ENCODE measurements at regions not wholly inside any gene's neighbourhood (a gene's known extent, or its start where the extent isn't known, plus 50 kb on each side); places are given as distances from the start of the nearest gene placed in this dataset.

DNA sequence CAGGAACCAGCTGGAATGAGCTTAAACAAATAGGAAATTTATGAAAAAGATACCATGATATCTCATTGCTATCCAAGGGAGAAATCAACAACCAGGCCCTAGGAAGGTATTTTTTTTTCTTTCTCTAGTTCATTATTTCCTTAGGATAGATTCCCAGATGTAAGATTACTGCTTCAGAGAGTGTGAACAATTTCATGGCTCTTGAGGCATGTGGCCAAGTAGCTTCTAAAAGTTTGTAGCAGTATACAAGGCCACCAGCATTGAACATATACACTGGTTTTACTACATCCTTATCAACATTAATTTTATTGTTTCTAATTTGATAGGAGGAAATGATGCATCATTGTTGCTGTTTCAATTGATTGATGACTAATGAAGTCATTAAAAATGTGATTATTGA, 201.2 kb downstream of the SREK1 start:
- Histone ChIP-seq H3K4me3 (ENCODE audit: insufficient read depth, low read depth, low read length) (no peak overlapping the region), H3K36me3 (ENCODE audit: control insufficient read depth, insufficient read depth, low read length) (no peaks in the 10 kb centered on the region), H3K27ac (ENCODE audit: insufficient read depth, low read depth, low read length, poor library complexity, severe bottlenecking) (no peak overlapping the region)

DNA sequence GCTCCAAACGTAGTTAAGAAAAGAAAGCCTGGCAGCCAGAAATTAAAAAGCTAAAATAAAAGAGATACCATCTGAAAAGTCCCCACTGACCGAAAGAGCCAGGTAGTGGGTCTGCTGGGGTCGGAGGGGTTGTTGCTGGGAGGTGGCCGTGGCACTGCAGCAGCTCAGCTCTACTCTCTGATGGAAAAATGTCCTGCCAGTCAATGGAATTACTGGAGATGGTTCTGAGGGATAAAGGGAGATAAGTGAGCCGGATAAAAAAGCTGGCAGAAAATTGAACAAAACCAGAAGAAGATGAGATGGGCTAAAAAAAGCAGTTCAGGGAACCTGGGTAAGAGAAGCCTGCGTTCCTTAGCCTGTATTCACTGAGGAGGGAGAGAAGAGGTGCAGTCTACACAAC, 202.8 kb downstream of the SREK1 start:
- Histone ChIP-seq H3K9me3 (ENCODE audit: control insufficient read depth, low read length) (no peaks in the 10 kb centered on the region), H3K27ac (ENCODE audit: insufficient read depth, low read depth, low read length, poor library complexity, severe bottlenecking) (no peak overlapping the region), H3K27me3 (ENCODE audit: control insufficient read depth, insufficient read depth, low read length, poor library complexity, severe bottlenecking) (no peaks in the 10 kb centered on the region), H3K4me3 (ENCODE audit: insufficient read depth, low read depth, low read length) (no peak overlapping the region), H3K4me1 (ENCODE audit: control insufficient read depth, insufficient read depth, low read length) (no peaks in the 10 kb centered on the region), H3K36me3 (ENCODE audit: control insufficient read depth, insufficient read depth, low read length) (no peaks in the 10 kb centered on the region)
- WGBS, 2 experiments, result 91 to 92% methylated on average over 6 of the region's 6 CpGs

More for the DNA sequence above, 201.2 kb downstream of the SREK1 start:
- no peaks in the 10 kb centered on the region for H3K27me3 ChIP-seq (ENCODE audit: control insufficient read depth, insufficient read depth, low read length, poor library complexity, severe bottlenecking)
- H3K9me3 ChIP-seq (ENCODE audit: control insufficient read depth, low read length), result no peaks in the 10 kb centered on the region
- H3K4me1 ChIP-seq (ENCODE audit: control insufficient read depth, insufficient read depth, low read length), result no peaks in the 10 kb centered on the region

DNA sequence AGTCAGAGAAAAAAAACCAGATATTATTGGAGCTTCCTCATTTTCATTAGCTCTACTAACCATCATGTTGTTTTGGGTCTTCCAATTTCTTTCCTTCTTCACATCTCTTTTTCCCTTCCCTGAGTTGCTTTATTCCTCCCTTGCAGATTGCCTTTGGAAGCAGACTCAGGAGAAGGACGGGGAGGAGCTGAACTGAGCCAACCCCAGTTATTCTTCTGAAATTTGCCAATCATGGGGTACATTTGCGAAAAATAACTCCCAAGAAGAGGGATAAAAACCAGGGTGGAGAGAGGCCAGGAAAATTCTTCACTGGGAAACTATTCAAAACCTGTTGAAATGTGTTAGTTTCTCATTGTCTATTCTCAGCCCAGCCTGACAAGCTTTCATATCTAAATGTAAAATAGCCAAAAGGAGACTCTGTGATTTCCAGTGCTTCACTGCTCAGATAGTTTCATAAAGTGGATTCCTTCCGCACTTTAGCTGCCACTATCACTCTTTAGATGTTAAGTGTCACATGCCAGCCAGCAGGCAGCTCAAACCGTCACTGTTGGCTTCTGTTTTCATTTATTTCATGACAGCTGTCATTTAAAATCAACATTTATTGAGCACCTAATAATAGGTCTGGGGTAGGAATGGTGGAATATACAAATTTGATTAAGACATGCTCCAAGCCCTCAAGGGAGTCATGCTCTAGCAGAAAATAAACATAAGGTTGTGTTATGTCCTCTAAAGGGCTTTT, 204.5 kb downstream of the SREK1 start:
- H3K4me3 ChIP-seq (ENCODE audit: insufficient read depth, low read depth, low read length), result no peak overlapping the region

DNA sequence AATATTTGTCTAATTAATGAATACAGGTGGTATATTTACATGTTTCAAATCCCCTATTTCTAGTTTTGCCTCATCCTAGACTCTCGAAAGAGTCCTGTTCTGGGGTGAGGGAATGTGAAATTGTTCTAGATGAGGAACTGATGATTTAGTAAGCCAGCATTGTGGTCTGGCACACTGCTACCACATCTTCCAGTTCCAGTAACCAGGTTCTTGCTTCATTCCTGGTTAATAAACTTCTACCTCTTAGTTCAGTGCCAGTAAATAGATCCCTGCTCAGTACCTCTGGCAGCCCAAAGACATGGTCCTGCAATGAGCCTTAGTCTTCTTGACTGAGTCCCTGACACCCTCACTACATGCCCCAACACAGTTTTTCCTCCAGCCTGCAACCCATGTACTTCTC, 207.7 kb downstream of the SREK1 start:
- H3K9me3 ChIP-seq (ENCODE audit: control insufficient read depth, low read length), result no peaks in the 10 kb centered on the region
- H3K36me3 ChIP-seq (ENCODE audit: control insufficient read depth, insufficient read depth, low read length), result no peaks in the 10 kb centered on the region
- no peaks in the 10 kb centered on the region for H3K4me1 ChIP-seq (ENCODE audit: control insufficient read depth, insufficient read depth, low read length)
- H3K27me3 ChIP-seq (ENCODE audit: control insufficient read depth, insufficient read depth, low read length, poor library complexity, severe bottlenecking), result no peaks in the 10 kb centered on the region
- 93% methylated on average over 1 of the region's 1 CpG; no CpG with 5 or more reads in 1 of the 2 experiments for WGBS, 2 experiments
- H3K27ac ChIP-seq (ENCODE audit: insufficient read depth, low read depth, low read length, poor library complexity, severe bottlenecking), result no peak overlapping the region
- no peak overlapping the region for H3K4me3 ChIP-seq (ENCODE audit: insufficient read depth, low read depth, low read length)

More for the DNA sequence above, 204.5 kb downstream of the SREK1 start:
- 89 to 96% methylated on average over 4 of the region's 4 CpGs for WGBS, 2 experiments
- H3K4me1 ChIP-seq (ENCODE audit: control insufficient read depth, insufficient read depth, low read length), result no peaks in the 10 kb centered on the region
- H3K27me3 ChIP-seq (ENCODE audit: control insufficient read depth, insufficient read depth, low read length, poor library complexity, severe bottlenecking), result no peaks in the 10 kb centered on the region
- H3K36me3 ChIP-seq (ENCODE audit: control insufficient read depth, insufficient read depth, low read length), result no peaks in the 10 kb centered on the region
- H3K9me3 ChIP-seq (ENCODE audit: control insufficient read depth, low read length), result no peaks in the 10 kb centered on the region
- no peak overlapping the region for H3K27ac ChIP-seq (ENCODE audit: insufficient read depth, low read depth, low read length, poor library complexity, severe bottlenecking)

DNA sequence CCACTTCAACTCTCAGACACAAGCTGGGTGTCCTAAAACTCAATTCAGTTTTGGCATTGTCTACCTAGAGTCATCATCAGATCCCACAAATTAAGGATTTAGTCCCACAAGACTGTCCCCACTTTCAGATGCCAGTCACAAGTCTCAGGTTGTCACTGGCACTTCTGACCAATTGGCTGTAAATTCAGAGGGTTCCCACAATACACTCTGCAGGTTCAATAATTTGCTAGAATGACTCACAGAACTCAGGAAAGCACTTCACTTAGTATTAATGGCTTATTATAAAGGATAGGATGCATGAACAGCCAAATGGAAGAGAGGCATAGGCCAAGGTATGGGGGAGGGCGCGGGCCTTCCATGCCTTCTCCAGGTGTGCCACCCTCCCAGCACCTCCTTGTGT, 209.1 kb downstream of the SREK1 start:
- Histone ChIP-seq H3K4me1 (ENCODE audit: control insufficient read depth, insufficient read depth, low read length) (no peaks in the 10 kb centered on the region), H3K27me3 (ENCODE audit: control insufficient read depth, insufficient read depth, low read length, poor library complexity, severe bottlenecking) (no peaks in the 10 kb centered on the region), H3K27ac (ENCODE audit: insufficient read depth, low read depth, low read length, poor library complexity, severe bottlenecking) (no peak overlapping the region), H3K9me3 (ENCODE audit: control insufficient read depth, low read length) (no peaks in the 10 kb centered on the region), H3K4me3 (ENCODE audit: insufficient read depth, low read depth, low read length) (no peak overlapping the region), H3K36me3 (ENCODE audit: control insufficient read depth, insufficient read depth, low read length) (no peaks in the 10 kb centered on the region)
- WGBS, 2 experiments, result 100% methylated on average over 2 of the region's 2 CpGs; no CpG with 5 or more reads in 1 of the 2 experiments

DNA sequence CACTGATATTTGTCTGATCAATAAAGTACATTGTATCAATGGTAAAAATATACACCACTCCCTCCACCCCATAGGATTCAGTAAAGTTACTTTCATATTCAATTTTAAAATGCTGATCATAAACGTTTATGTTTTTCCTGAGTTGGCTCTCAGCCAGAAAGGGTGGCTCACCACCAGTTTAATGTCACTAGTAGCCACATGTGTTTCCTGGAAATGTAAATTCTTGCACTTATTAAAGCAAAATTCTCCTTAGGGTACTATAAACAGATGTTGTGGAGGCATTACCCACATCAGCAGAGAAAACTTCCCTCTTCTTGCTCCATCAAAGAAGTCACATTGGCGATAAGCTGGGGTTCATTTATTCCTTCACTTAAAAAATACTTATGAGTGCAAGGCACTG, 210.3 kb downstream of the SREK1 start:
- H3K27me3 ChIP-seq (ENCODE audit: control insufficient read depth, insufficient read depth, low read length, poor library complexity, severe bottlenecking), result no peaks in the 10 kb centered on the region
- H3K4me1 ChIP-seq (ENCODE audit: control insufficient read depth, insufficient read depth, low read length), result no peaks in the 10 kb centered on the region
- H3K9me3 ChIP-seq (ENCODE audit: control insufficient read depth, low read length), result no peaks in the 10 kb centered on the region
- H3K4me3 ChIP-seq (ENCODE audit: insufficient read depth, low read depth, low read length), result no peak overlapping the region
- H3K27ac ChIP-seq (ENCODE audit: insufficient read depth, low read depth, low read length, poor library complexity, severe bottlenecking), result no peak overlapping the region
- H3K36me3 ChIP-seq (ENCODE audit: control insufficient read depth, insufficient read depth, low read length), result no peaks in the 10 kb centered on the region
- WGBS, 2 experiments, result 94 to 100% methylated on average over 2 of the region's 2 CpGs

DNA sequence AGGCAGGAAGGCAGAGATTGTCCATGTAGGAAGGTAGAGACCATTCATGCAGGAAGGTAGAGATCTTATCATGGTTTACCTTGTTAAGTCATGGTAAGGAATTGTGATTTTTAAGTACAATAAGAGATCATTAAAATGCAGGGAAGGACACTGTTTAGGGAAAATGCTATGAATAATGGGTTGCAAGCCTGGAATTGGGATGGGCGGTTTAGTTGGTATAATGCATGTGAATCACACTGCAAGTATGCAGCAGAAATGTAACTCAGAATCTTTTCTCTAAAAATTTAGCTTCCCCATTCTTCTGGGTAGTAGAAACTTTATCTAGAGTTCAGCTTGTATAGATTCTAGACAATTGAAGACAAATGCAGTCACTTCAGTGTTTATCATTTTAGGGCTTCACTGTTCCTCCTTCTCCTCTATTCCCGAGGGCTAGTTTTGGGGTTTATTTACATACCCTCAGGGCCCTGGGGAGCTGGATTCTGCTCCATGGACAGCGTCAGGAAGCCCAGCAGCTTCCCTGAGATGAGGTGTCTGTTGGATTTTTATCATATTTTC, 212.0 kb downstream of the SREK1 start:
- Histone ChIP-seq H3K9me3 (ENCODE audit: control insufficient read depth, low read length) (no peaks in the 10 kb centered on the region), H3K27me3 (ENCODE audit: control insufficient read depth, insufficient read depth, low read length, poor library complexity, severe bottlenecking) (no peaks in the 10 kb centered on the region), H3K36me3 (ENCODE audit: control insufficient read depth, insufficient read depth, low read length) (no peaks in the 10 kb centered on the region), H3K4me1 (ENCODE audit: control insufficient read depth, insufficient read depth, low read length) (no peaks in the 10 kb centered on the region), H3K27ac (ENCODE audit: insufficient read depth, low read depth, low read length, poor library complexity, severe bottlenecking) (no peak overlapping the region), H3K4me3 (ENCODE audit: insufficient read depth, low read depth, low read length) (no peak overlapping the region)
- WGBS, 2 experiments, result 91% methylated on average over 3 of the region's 3 CpGs

DNA sequence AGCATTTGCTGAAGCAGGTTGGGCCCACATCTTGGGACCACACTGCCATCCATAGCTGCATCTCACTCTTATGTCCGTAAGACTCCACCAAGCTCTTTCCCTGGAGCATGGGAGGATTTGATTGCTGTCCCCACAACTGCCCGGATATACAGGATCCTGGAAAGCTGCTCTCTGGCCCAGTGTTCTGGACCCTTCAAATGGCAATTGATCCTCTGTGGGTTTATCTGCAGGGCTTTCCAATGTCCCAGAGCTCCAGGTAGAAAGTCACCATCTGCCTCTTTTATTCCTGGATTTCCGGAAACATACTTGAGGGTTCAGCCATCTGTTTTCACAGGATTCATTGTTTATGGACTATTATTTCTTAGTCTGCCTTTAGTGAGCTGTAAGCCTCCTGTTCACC, 214.6 kb downstream of the SREK1 start:
- no peak overlapping the region for H3K27ac ChIP-seq (ENCODE audit: insufficient read depth, low read depth, low read length, poor library complexity, severe bottlenecking)
- 92 to 100% methylated on average over 3 of the region's 3 CpGs for WGBS, 2 experiments
- no peaks in the 10 kb centered on the region for H3K4me1 ChIP-seq (ENCODE audit: control insufficient read depth, insufficient read depth, low read length)
- H3K36me3 ChIP-seq (ENCODE audit: control insufficient read depth, insufficient read depth, low read length), result no peaks in the 10 kb centered on the region
- H3K9me3 ChIP-seq (ENCODE audit: control insufficient read depth, low read length), result no peaks in the 10 kb centered on the region
- H3K27me3 ChIP-seq (ENCODE audit: control insufficient read depth, insufficient read depth, low read length, poor library complexity, severe bottlenecking), result no peaks in the 10 kb centered on the region
- no peak overlapping the region for H3K4me3 ChIP-seq (ENCODE audit: insufficient read depth, low read depth, low read length)

DNA sequence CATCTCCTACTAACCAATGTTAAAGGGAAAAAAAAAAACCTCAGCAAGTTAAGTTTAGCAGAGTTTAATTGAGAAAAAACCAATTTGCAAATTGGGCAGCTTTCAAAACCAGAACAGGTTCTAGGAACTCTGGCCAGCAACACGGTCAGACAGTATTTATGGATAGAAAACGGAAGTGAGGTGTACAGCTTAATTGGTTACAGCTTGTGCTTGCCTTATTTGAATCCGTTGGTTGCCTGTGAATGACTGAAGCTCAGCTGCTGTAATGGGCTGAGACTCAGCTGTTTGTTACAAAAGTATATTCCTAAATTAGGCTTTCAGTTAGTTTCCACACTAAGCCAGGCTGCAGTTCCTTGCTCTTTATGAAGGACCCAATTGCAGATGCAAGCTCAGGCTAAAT, 217.0 kb downstream of the SREK1 start:
- no peaks in the 10 kb centered on the region for H3K9me3 ChIP-seq (ENCODE audit: control insufficient read depth, low read length)
- H3K36me3 ChIP-seq (ENCODE audit: control insufficient read depth, insufficient read depth, low read length), result no peaks in the 10 kb centered on the region
- no peaks in the 10 kb centered on the region for H3K27me3 ChIP-seq (ENCODE audit: control insufficient read depth, insufficient read depth, low read length, poor library complexity, severe bottlenecking)
- no peak overlapping the region for H3K4me3 ChIP-seq (ENCODE audit: insufficient read depth, low read depth, low read length)
- H3K4me1 ChIP-seq (ENCODE audit: control insufficient read depth, insufficient read depth, low read length), result no peaks in the 10 kb centered on the region
- WGBS, 2 experiments, result 95 to 98% methylated on average over 3 of the region's 3 CpGs
- H3K27ac ChIP-seq (ENCODE audit: insufficient read depth, low read depth, low read length, poor library complexity, severe bottlenecking), result no peak overlapping the region

DNA sequence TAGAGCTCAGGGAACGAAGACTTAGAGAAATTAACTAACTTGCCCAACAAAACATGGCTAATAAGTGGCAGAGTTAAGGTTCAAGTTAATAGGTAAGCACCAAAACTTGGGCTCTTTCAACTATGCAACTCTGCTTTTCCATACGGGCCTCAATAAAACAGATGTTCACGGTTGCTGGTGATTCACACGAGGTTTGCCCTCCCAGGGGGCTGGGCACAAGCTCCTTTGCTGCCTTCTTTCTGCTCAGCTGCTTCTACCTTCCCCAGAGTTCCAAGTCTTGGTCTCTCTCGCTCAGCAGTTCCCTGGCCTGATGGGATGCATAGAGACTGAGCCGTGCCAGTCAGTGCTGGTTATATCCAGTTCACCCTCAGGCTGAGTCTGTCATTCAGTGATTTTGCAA, 217.9 kb downstream of the SREK1 start:
- WGBS, 2 experiments, result 81 to 82% methylated on average over 6 of the region's 6 CpGs
- Histone ChIP-seq H3K27ac (ENCODE audit: insufficient read depth, low read depth, low read length, poor library complexity, severe bottlenecking) (no peak overlapping the region), H3K27me3 (ENCODE audit: control insufficient read depth, insufficient read depth, low read length, poor library complexity, severe bottlenecking) (no peaks in the 10 kb centered on the region), H3K36me3 (ENCODE audit: control insufficient read depth, insufficient read depth, low read length) (no peaks in the 10 kb centered on the region), H3K9me3 (ENCODE audit: control insufficient read depth, low read length) (no peaks in the 10 kb centered on the region), H3K4me3 (ENCODE audit: insufficient read depth, low read depth, low read length) (no peak overlapping the region), H3K4me1 (ENCODE audit: control insufficient read depth, insufficient read depth, low read length) (no peaks in the 10 kb centered on the region)

Data from ectodermal cell (in vitro differentiated cells).